NCI-H345 treated with DMSO at 0.1 percent for 48 hours (cell line): ENCODE measurements at regions not wholly inside any gene's neighbourhood (a gene's known extent, or its start where the extent isn't known, plus 50 kb on each side); places are given as distances from the start of the nearest gene placed in this dataset.

Source experiments
- DNase-seq: peaks from one replicate; lab custom pipeline; 2025; ENCODE audit not compliant: unreplicated experiment; lab: John Stamatoyannopoulos, UW

DNA sequence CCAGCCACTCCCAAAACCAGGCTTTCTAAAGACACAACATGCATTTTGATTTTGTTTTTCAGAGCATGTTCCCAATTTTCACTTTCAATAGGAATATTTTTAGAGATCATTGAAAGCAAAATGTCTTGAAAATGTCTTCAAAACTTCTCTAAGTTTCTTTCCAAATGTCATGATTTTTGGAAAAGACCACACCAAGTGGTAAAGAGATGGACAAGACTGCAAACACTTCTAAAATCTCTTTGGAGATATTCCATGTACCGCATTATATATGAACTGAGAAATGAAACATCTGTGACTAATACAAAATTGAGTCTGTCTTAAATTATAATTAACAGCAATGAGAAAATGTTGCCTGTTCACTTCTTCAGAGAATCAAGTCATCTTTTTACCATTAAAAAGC is 418.0 kb upstream of the PKN2 start:
- DNase-seq = no peak

DNA sequence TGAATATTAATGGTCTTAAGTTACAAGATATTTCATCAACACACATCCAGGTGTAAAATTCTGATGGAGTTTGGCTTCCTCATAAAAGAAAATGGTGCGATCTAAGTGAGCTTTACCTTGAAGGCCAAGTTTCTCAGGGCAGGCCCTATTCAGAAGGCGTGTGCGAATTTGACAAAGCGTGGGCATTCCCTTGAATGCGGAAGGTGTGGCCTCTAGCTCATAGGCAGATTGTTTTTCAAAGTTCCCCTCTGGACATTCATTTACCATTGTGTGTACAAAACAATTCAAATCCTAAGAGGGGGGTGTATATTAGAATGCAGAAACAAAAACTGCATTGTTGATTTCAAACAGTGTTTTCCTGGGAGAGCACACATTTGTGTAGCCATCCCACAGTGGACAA is 411.9 kb upstream of the PKN2 start:
- no peak for DNase-seq

DNA sequence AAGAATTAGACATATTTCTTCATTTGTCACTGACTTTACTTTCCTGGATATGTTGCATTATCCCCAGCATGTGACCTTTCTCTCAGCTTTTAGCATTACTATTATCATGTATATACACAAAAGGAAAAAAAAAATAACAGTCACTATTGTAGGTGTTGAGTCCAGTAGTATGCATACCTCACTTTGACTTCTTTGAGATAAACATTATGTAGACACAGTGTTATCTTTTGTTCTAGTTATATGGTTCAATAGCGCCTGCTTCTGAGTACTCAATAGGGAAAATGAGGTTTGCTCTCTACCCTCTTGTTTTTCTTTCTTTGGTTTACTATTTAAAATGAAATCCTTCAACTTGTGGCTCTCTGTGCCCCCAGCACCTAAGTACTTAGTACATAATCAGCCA is 409.6 kb upstream of the PKN2 start:
- no peak for DNase-seq

DNA sequence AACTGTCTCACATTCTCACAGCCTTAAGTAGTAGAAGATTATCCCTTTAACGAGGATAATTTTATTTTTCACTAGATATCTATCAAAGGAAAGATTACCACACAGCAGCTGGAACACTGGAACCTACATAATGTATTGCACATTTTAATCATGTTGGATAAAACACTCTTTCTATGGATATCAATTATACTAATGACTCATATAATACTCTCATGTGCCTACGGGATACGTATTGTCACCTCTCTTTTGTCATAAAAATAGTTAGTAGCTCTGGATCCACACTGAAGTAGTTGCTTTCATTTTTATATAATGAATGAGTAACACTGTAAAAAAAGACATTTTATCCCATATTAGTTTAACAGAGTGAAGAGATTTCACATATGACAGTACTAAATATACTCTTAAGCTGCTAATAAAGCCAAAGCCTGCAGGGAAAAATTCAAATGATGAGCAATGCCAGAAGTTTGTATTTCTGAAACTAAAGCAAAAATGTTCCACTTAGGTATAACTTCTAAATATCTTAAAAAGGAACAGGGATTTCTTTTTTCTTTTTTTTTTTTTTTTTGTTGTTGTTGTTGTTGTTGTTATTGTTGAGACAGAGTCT is 408.7 kb upstream of the PKN2 start:
- DNase-seq = no peak

- DNase-seq = no peak
Measured at GRCh38 chr1:88276163-88276562, 407.9 kb upstream of the PKN2 start.

DNA sequence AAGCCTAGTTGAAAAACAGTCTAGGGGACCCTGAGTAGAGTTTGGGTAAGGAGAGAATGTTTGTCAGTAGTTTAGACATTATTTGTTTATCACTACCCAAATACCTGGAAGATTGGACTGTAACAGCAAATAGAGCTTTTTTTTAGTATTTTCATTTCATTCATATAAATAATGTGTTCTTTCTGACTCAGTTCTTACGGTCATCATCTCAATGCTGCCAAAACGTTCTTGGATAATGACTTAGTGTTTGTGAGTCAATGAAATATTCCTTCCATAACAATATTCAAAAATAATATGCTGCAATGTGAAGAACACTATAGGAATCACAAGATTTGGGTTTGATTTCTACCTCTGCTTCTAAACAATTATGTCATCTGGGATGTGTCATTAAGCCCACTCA is 400.0 kb upstream of the PKN2 start:
- DNase-seq = no peak

- no peak for DNase-seq
Measured at GRCh38 chr1:88284666-88285366, 399.3 kb upstream of the PKN2 start.

GRCh38 chr1:88286716-88287115 is 397.4 kb upstream of the PKN2 start:
- DNase-seq = no peak

- DNase-seq = no peak
Measured at GRCh38 chr1:88288571-88288970, 395.5 kb upstream of the PKN2 start.

DNA sequence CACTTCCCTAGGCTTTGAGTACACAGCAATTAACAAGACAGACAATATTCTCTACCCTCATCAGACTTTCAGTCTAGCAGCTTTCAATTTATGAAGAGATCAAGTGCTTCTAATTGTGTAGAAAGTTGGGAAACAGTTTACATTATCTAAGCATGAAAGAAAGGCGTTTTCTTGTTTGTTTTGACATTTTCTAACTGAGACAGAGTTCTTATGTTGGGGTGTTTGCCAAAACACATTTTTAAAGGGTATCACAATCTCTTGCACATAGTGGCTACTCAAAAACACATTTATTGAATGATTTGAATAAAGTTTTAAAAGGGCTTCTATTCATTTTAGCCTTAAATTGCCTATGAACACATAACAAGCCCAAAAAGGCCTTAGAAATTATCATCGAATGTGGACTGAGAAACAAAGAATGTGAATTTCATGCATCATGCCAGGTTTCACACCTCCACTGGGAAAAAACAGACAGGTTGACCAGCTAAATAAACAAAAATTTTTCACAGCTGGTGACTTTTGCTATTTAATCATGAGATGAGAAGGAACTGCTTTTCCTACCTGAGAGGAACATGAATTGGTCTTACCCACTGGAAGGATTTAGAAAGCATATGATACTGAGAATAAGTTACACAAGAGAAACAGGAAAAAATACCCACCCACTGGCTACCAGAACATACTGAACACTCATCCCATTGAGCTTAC is 394.5 kb upstream of the PKN2 start:
- no peak for DNase-seq

DNA sequence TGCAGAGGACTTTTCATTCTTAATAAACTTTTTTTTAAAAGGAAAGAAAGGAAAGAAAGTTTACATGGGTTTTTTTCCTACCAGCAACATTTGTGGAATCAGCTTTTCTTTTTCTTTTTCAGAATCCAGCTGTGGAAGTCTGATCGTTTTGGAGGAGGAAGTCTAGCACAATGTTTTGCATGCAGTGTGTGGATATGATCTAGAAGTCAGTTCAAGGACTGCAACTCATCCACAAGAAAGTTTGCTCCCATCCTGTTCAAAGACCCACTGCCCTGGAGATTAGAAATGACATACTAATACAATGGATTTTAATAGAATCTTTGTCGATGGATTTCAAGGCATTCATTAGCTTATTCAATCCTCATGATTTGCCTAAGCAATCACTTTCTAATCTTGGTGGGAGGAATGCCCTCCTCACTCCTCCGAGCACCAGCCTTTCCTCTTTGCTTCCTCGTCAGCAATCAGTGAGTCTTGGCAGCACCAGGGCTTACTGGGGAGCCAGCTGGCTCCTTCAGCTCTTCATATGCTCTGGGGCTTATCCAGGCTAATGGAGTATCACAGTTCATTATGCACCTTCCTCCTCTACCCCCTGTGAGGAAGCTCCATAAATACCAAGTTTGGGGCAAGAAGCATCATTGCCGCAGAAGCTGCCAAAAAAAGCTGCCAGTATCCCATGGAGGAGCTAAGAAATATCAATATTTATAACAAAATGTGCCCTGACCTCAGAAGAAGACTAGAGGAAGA is 392.3 kb upstream of the PKN2 start:
- DNase-seq = no peak

DNA sequence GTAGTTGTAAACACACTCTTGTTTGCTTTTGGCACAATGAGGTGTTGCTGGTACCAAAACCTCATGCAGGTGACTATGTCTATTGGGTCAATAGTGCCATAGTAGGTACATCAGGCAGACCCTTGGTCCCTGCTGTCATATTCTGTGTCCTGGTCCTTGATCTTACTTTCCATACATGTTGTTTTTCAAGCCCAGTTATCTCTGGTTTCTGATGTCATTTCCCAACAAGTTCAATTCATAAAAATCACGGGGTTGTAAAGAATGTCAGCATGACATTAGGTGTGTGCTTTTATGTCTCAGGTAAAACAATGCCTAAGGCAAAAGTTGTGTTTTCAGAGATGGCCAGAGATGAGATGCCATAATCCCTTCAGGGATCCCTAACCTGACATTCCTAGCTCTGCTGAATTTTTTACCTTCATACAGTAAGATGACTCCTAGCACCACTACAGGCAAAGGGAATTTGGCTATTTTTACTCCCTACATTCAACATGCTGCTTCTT is 390.3 kb upstream of the PKN2 start:
- no peak for DNase-seq

GRCh38 chr1:88296227-88296626 is 387.8 kb upstream of the PKN2 start:
- no peak for DNase-seq

DNA sequence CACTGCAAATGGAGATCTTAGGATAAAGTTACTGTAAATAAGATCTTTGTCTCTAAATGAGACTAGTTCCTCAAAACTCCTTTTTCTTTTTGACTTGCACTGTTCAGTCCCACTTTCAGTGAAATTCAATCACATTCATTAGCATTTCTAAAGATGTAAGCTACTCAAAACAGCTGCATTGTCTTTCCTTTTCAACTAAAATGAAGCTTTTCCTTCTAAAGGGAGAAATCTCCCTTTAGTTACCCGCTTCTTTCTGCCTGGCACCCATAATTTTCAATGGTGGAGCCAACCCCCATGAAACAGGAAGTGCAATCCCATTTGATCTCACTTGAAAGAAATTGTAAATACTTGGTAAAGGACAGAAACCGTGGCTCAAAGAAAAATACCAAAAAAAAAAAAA is 387.4 kb upstream of the PKN2 start:
- no peak for DNase-seq

- DNase-seq = no peak
Measured at GRCh38 chr1:88298506-88298905, 385.6 kb upstream of the PKN2 start.

GRCh38 chr1:88300752-88301263 is 383.3 kb upstream of the PKN2 start:
- no peak for DNase-seq

- DNase-seq = no peak
Measured at GRCh38 chr1:88302843-88303486, 381.1 kb upstream of the PKN2 start.

- DNase-seq = no peak
Measured at GRCh38 chr1:88311265-88311664, 372.8 kb upstream of the PKN2 start.

DNA sequence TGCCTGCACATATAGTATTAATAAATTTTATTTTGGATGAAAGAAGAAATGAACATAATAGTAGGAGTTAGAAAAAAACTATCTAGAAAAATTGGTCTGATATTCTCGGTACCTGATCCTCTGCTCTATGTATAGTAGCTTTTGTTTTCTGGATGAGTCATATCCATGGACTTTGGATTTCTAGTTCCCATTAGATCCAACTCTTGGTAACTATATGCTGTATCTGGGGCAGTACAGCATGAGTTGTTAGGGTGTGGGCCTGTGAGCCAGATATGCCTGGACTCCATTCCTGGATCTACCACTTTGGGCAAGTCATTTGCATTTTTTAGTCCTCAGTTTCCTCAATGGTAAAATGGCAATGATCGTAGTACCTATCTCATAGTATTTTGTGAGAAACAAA is 372.2 kb upstream of the PKN2 start:
- DNase-seq = no peak

DNA sequence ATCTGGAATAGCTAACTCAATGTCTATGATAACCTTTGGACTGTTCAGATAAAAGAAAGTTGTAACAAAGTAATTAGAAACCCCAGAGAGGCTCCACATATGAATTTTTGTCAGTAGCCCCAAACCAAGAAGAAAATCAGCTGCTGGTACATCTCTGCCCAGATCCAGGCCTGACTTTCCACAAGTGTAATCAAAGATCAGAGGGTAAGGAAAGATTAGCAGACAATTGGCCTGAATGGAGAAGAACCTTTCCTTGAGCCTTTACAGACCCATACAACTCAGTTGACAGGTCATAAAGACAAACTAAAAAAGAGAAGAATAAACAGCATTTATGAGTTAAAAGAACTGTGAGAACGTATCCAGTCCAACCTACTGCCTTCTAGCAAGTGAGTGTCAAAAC is 366.7 kb upstream of the PKN2 start:
- DNase-seq = no peak

DNA sequence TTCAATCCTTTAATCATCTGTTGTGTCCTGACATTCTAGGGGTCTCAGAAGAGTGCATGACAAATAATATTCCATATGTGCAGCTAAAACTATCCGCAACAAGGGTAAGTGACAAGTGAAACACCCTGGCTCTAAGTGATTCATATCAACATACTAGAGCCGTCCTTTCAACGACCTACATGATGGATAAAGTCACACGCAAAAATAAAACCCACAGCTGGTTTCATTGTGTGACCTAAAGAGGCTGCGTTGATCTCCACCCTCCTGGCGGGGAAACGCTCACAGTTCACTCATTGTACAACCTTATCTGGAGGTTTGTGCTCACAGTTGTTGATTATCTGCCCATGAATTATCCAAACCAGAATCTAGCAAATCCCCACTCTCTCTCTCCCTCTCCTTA is 365.3 kb upstream of the PKN2 start:
- no peak for DNase-seq
